PC-3 (cell line): ENCODE measurements at regions not wholly inside any gene's neighbourhood (a gene's known extent, or its start where the extent isn't known, plus 50 kb on each side); places are given as distances from the start of the nearest gene placed in this dataset.

Source experiments
- ATAC-seq: fragments of 200-7000 bp; cut with Tn5 transposase; 2 replicates; pipeline ENCODE4 v1.9.1; 2020; ENCODE audit warnings: mild to moderate bottlenecking, moderate library complexity
- BruUV-seq: library from RNA; stranded (reverse); fragments of 400-500 nt; replicated peaks from 2 replicates; lab custom pipeline; 2021; lab: Mats Ljungman, UMichigan
- CTCF ChIA-PET: fragments of 300-600 bp; sonication (Branson Sonifier 250); formaldehyde crosslinking; loops from one replicate; lab custom pipeline; 2022; ENCODE audit warnings: antibody characterized with exemption; lab: Charles Lee
- POLR2A ChIA-PET: fragments of 300-600 bp; sonication (Branson Sonifier 250); formaldehyde crosslinking; loops from one replicate; lab custom pipeline; 2022; ENCODE audit warnings: antibody characterized with exemption; ENCODE audit not compliant: unreplicated experiment; lab: Charles Lee
- DNase-seq: peaks from one replicate; pipeline ENCODE4 v3.0.0-alpha.2; 2015
- H2AFZ ChIP-seq: fragments of 300-600 bp; sonication (generic); 2 replicates; pipeline ENCODE4 v1.6.0; 2016; ENCODE audit warnings: antibody characterized with exemption, low read length
- H3F3A ChIP-seq: fragments of 300-600 bp; sonication (generic); one replicate; pipeline ENCODE4 v1.6.0; 2017; ENCODE audit warnings: antibody characterized with exemption, low read length, control low read depth, mild to moderate bottlenecking; ENCODE audit not compliant: unreplicated experiment
- H3K27ac ChIP-seq: fragments of 300-600 bp; sonication (generic); 2 replicates; pipeline ENCODE4 v1.5.1; 2016; ENCODE audit warnings: mild to moderate bottlenecking, low read length
- H3K27me3 ChIP-seq: fragments of 300-600 bp; sonication (generic); 2 replicates; pipeline ENCODE4 v1.6.1; 2016; ENCODE audit warnings: low read length, mixed read lengths
- H3K36me3 ChIP-seq: fragments of 300-600 bp; sonication (generic); 2 replicates; pipeline ENCODE4 v1.6.1; 2016; ENCODE audit warnings: low read depth, mixed run types, low read length, mixed read lengths
- H3K4me1 ChIP-seq: fragments of 300-600 bp; sonication (generic); 2 replicates; pipeline ENCODE4 v1.5.1; 2016; ENCODE audit warnings: low read length; ENCODE audit not compliant: insufficient read depth
- H3K4me2 ChIP-seq: fragments of 300-600 bp; sonication (generic); 2 replicates; pipeline ENCODE4 v1.6.0; 2016; ENCODE audit warnings: low read length
- H3K4me3 ChIP-seq: fragments of 300-600 bp; sonication (generic); 2 replicates; pipeline ENCODE4 v1.5.1; 2016; ENCODE audit warnings: mild to moderate bottlenecking, low read length, mixed read lengths
- H3K79me2 ChIP-seq: fragments of 300-600 bp; sonication (generic); 2 replicates; pipeline ENCODE4 v1.6.1; 2017; ENCODE audit warnings: low read length, mixed read lengths
- H3K9ac ChIP-seq: fragments of 300-600 bp; sonication (generic); 2 replicates; pipeline ENCODE4 v1.6.0; 2016; ENCODE audit warnings: mild to moderate bottlenecking, low read length
- H3K9me2 ChIP-seq: fragments of 300-600 bp; sonication (generic); replicated peaks from 2 replicates; pipeline ENCODE4 v1.6.1; 2016; ENCODE audit warnings: mixed run types, low read length, mixed read lengths
- H3K9me3 ChIP-seq: fragments of 300-600 bp; sonication (generic); 2 replicates; pipeline ENCODE4 v1.6.1; 2016; ENCODE audit warnings: low read length, mixed read lengths
- H4K20me1 ChIP-seq: fragments of 300-600 bp; sonication (generic); 2 replicates; pipeline ENCODE4 v1.6.1; 2016; ENCODE audit warnings: low read length, mixed read lengths
- CTCF ChIP-seq: fragments of 300-600 bp; sonication (generic); conservative IDR thresholded peaks from 2 replicates; pipeline ENCODE4 v1.5.1; 2017; ENCODE audit warnings: antibody characterized with exemption, low read depth, mild to moderate bottlenecking, low read length
- EZH2 ChIP-seq: fragments of 300-600 bp; sonication (generic); IDR thresholded peaks from one replicate; pipeline ENCODE4 v1.6.1; 2017; ENCODE audit warnings: antibody characterized with exemption, mild to moderate bottlenecking, low read length; ENCODE audit not compliant: unreplicated experiment
- EZH2phosphoT487 ChIP-seq: fragments of 300-600 bp; sonication (generic); IDR thresholded peaks from 2 replicates; pipeline ENCODE4 v1.6.1; 2018; ENCODE audit warnings: mild to moderate bottlenecking, antibody characterized with exemption, low read length, borderline replicate concordance
- intact Hi-C: fragments of 100-400 bp; cut with micrococcal nuclease; formaldehyde crosslinking; loops from 2 replicates; pipeline ENCODE4 v1.9.0; 2023

DNA sequence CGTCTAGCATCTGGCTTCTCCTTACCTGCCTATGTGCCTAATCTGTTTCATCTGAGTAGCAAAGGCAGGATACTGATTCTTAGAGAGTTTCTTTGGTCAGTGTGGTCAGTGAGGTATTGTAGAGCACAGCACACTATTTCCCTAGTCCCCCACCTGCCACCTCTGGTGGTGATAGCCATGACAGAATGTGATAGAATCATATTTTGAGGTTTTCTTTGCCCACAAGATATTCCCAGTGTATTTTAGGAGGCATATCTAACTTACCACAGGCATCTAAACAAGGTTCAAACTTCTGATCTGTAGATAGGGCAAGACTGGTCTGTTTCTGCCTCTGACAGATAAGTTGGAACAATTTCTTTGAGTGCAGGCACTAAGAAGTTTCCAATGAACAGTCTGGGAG is 188.0 kb downstream of the SOX2 start:
- H3K79me2 ChIP-seq, result no peaks in the 10 kb centered on the region
- no peaks in the 10 kb centered on the region for H4K20me1 ChIP-seq
- peak; percentile 34 for DNase-seq
- no peak for TF ChIP-seq EZH2
- no peak for TF ChIP-seq EZH2phosphoT487
- TF ChIP-seq CTCF, result no peak
- H3K4me2 ChIP-seq, result no peak overlapping the region
- no peak for ATAC-seq
- H3K27me3 ChIP-seq, result 0 out of 2 replicates have a peak, but pooled peaks cover 7% of the 10 kb centered on the region
- H3F3A ChIP-seq, result no peaks in the 10 kb centered on the region
- H2AFZ ChIP-seq, result no peak overlapping the region
- no peak overlapping the region for H3K4me3 ChIP-seq
- intact Hi-C loops, result no loop called here
- no peaks in the 10 kb centered on the region for H3K36me3 ChIP-seq
- no TSS peak for BruUV-seq
- ChIA-PET POLR2A (no interaction called here), CTCF (no interaction called here)
- no peaks in the 10 kb centered on the region for H3K9me3 ChIP-seq
- H3K27ac ChIP-seq, result no peak overlapping the region
- H3K9me2 ChIP-seq, result no peaks in the 10 kb centered on the region
- no peaks in the 10 kb centered on the region for H3K4me1 ChIP-seq
- no peak overlapping the region for H3K9ac ChIP-seq

DNA sequence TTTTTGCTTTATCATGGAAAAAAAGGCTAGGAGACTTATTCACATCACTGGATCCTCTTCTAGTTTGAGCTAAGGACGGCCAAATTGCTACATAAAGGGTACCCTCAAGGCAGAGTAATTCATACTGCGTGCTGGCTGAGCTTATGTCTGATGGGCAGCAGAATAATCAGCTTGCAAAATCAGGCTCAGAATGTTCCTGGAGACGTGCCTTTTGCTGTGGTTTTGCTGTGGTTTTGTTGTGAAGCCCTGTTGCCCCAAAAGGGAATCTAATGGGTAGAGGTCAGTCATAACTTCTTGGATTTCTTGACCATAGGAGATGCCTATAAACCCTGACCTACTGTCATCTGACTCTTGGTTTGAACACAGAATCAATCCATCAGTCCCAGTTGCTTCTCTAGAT is 189.9 kb downstream of the SOX2 start:
- Histone ChIP-seq H4K20me1 (no peaks in the 10 kb centered on the region), H3K27me3 (0 out of 2 replicates have a peak, but pooled peaks cover 7% of the 10 kb centered on the region), H3K9ac (no peak overlapping the region), H3K79me2 (no peaks in the 10 kb centered on the region), H3K36me3 (no peaks in the 10 kb centered on the region), H3K27ac (no peak overlapping the region), H3K9me3 (no peaks in the 10 kb centered on the region), H3K4me2 (no peak overlapping the region), H3K4me1 (no peaks in the 10 kb centered on the region), H3K9me2 (no peaks in the 10 kb centered on the region), H3F3A (no peaks in the 10 kb centered on the region), H3K4me3 (no peak overlapping the region), H2AFZ (no peak overlapping the region)
- ATAC-seq, result no peak
- DNase-seq, result no peak
- ChIA-PET POLR2A (no interaction called here), CTCF (no interaction called here)
- intact Hi-C loops, result no loop called here
- no peak for TF ChIP-seq CTCF
- TF ChIP-seq EZH2phosphoT487, result no peak
- no peak for TF ChIP-seq EZH2
- BruUV-seq, result no TSS peak

- Histone ChIP-seq H3K4me3 (no peak overlapping the region), H3K9me2 (no peaks in the 10 kb centered on the region), H3K27ac (no peak overlapping the region), H3K36me3 (no peaks in the 10 kb centered on the region), H2AFZ (no peak overlapping the region), H3F3A (no peaks in the 10 kb centered on the region), H3K9ac (no peak overlapping the region), H3K4me2 (no peak overlapping the region), H3K27me3 (no peaks in the 10 kb centered on the region), H3K79me2 (no peaks in the 10 kb centered on the region), H4K20me1 (no peaks in the 10 kb centered on the region), H3K9me3 (no peaks in the 10 kb centered on the region), H3K4me1 (peaks cover 7% of the 10 kb centered on the region)
- BruUV-seq, result no TSS peak
- intact Hi-C loops, result no loop called here
- ChIA-PET CTCF (no interaction called here), POLR2A (no interaction called here)
- ATAC-seq (no peak), DNase-seq (no peak)
- no peak for TF ChIP-seq EZH2phosphoT487
- TF ChIP-seq CTCF, result no peak
- no peak for TF ChIP-seq EZH2
Observed at GRCh38 chr3:181906338-181906737, 194.6 kb downstream of the SOX2 start.
